Activated naive CD4-positive, alpha-beta T cell treated with anti-CD3 and anti-CD28 coated beads, Interleukin-2, amount 50 U/mL, for 24 hours (primary cell): ENCODE measurements at regions not wholly inside any gene's neighbourhood (a gene's known extent, or its start where the extent isn't known, plus 50 kb on each side); places are given as distances from the start of the nearest gene placed in this dataset.
"Not testable (repeated sequence)": the region's sequence is repeated elsewhere in the genome, so short reads cannot be mapped to it uniquely, and the experiment has no call there.

ENCODE experiments used
- H3K27ac Mint-ChIP-seq: one replicate; pipeline ENCODE4 v1.8.0; 2021; ENCODE audit warnings: mild to moderate bottlenecking, mixed read lengths
- H3K27me3 Mint-ChIP-seq: one replicate; pipeline ENCODE4 v1.8.0; 2021; ENCODE audit warnings: mixed read lengths
- H3K36me3 Mint-ChIP-seq: one replicate; pipeline ENCODE4 v1.8.0; 2021; ENCODE audit warnings: mixed read lengths
- H3K4me1 Mint-ChIP-seq: one replicate; pipeline ENCODE4 v1.8.0; 2021; ENCODE audit warnings: mixed read lengths
- H3K4me3 Mint-ChIP-seq: one replicate; pipeline ENCODE4 v1.8.0; 2021; ENCODE audit warnings: mild to moderate bottlenecking, mixed read lengths
- H3K9me3 Mint-ChIP-seq: one replicate; pipeline ENCODE4 v1.8.0; 2021; ENCODE audit warnings: mixed read lengths

GRCh38 chr7:13025043-13025442 is 337.6 kb downstream of the ARL4A start:
- H3K27me3 Mint-ChIP-seq, H3K27ac Mint-ChIP-seq, H3K9me3 Mint-ChIP-seq, H3K36me3 Mint-ChIP-seq, H3K4me1 Mint-ChIP-seq, H3K4me3 Mint-ChIP-seq: not testable (repeated sequence)

- H3K4me1 Mint-ChIP-seq, result no peaks in the 10 kb centered on the region
- no peaks in the 10 kb centered on the region for H3K27me3 Mint-ChIP-seq
- no peak overlapping the region for H3K4me3 Mint-ChIP-seq
- H3K36me3 Mint-ChIP-seq, result no peaks in the 10 kb centered on the region
- H3K9me3 Mint-ChIP-seq, result no peaks in the 10 kb centered on the region
- no peak overlapping the region for H3K27ac Mint-ChIP-seq
Observed at GRCh38 chr7:13027321-13027720, 339.9 kb downstream of the ARL4A start.

- Mint-ChIP-seq H3K4me1 (no peaks in the 10 kb centered on the region), H3K9me3 (no peaks in the 10 kb centered on the region), H3K4me3 (no peak overlapping the region), H3K36me3 (no peaks in the 10 kb centered on the region), H3K27me3 (no peaks in the 10 kb centered on the region), H3K27ac (no peak overlapping the region)
Observed at GRCh38 chr7:13028036-13028824, 340.8 kb downstream of the ARL4A start.

GRCh38 chr7:13028825-13029099 is 341.3 kb downstream of the ARL4A start:
- Mint-ChIP-seq H3K27ac (no peak overlapping the region), H3K27me3 (peaks cover 1% of the 10 kb centered on the region), H3K4me1 (no peaks in the 10 kb centered on the region)

GRCh38 chr7:13031468-13031867 is 344.0 kb downstream of the ARL4A start:
- Mint-ChIP-seq H3K4me3 (no peak overlapping the region), H3K27ac (no peak overlapping the region), H3K4me1 (no peaks in the 10 kb centered on the region), H3K9me3 (peaks cover 5% of the 10 kb centered on the region), H3K27me3 (peaks cover 3% of the 10 kb centered on the region), H3K36me3 (no peaks in the 10 kb centered on the region)

More at GRCh38 chr7:13028825-13029099, 341.3 kb downstream of the ARL4A start:
- Mint-ChIP-seq H3K9me3 (no peaks in the 10 kb centered on the region), H3K4me3 (no peak overlapping the region), H3K36me3 (no peaks in the 10 kb centered on the region)

GRCh38 chr7:13032084-13032483 is 344.7 kb downstream of the ARL4A start:
- Mint-ChIP-seq H3K27ac (no peak overlapping the region), H3K27me3 (peaks cover 4% of the 10 kb centered on the region), H3K4me3 (no peak overlapping the region), H3K4me1 (no peaks in the 10 kb centered on the region), H3K9me3 (peaks cover 5% of the 10 kb centered on the region), H3K36me3 (no peaks in the 10 kb centered on the region)

GRCh38 chr7:13032576-13032975 is 345.1 kb downstream of the ARL4A start:
- Mint-ChIP-seq H3K4me3 (no peak overlapping the region), H3K27me3 (peaks cover 8% of the 10 kb centered on the region), H3K27ac (no peak overlapping the region), H3K36me3 (no peaks in the 10 kb centered on the region), H3K9me3 (peaks cover 5% of the 10 kb centered on the region), H3K4me1 (no peaks in the 10 kb centered on the region)

- Mint-ChIP-seq H3K4me3 (no peak overlapping the region), H3K4me1 (no peaks in the 10 kb centered on the region), H3K27me3 (peaks cover 8% of the 10 kb centered on the region), H3K36me3 (no peaks in the 10 kb centered on the region), H3K27ac (no peak overlapping the region), H3K9me3 (peaks cover 5% of the 10 kb centered on the region)
Observed at GRCh38 chr7:13034693-13035092, 347.3 kb downstream of the ARL4A start.

GRCh38 chr7:13035233-13035632 is 347.8 kb downstream of the ARL4A start:
- Mint-ChIP-seq H3K4me1 (no peaks in the 10 kb centered on the region), H3K27ac (no peak overlapping the region), H3K4me3 (no peak overlapping the region), H3K27me3 (peaks cover 8% of the 10 kb centered on the region), H3K36me3 (no peaks in the 10 kb centered on the region), H3K9me3 (peaks cover 5% of the 10 kb centered on the region)

- no peaks in the 10 kb centered on the region for H3K4me1 Mint-ChIP-seq
- no peak overlapping the region for H3K27ac Mint-ChIP-seq
- no peaks in the 10 kb centered on the region for H3K36me3 Mint-ChIP-seq
- H3K27me3 Mint-ChIP-seq, result peaks cover 8% of the 10 kb centered on the region
- peaks cover 5% of the 10 kb centered on the region for H3K9me3 Mint-ChIP-seq
- no peak overlapping the region for H3K4me3 Mint-ChIP-seq
Observed at GRCh38 chr7:13036256-13036780, 348.9 kb downstream of the ARL4A start.

- H3K4me1 Mint-ChIP-seq, result no peaks in the 10 kb centered on the region
- H3K27ac Mint-ChIP-seq, result no peak overlapping the region
- no peak overlapping the region for H3K4me3 Mint-ChIP-seq
- no peaks in the 10 kb centered on the region for H3K36me3 Mint-ChIP-seq
- peaks cover 5% of the 10 kb centered on the region for H3K9me3 Mint-ChIP-seq
- H3K27me3 Mint-ChIP-seq, result peaks cover 8% of the 10 kb centered on the region
Observed at GRCh38 chr7:13037216-13037615, 349.8 kb downstream of the ARL4A start.

- H3K9me3 Mint-ChIP-seq, result no peaks in the 10 kb centered on the region
- no peaks in the 10 kb centered on the region for H3K4me1 Mint-ChIP-seq
- no peak overlapping the region for H3K27ac Mint-ChIP-seq
- H3K4me3 Mint-ChIP-seq, result no peak overlapping the region
- H3K36me3 Mint-ChIP-seq, result no peaks in the 10 kb centered on the region
- H3K27me3 Mint-ChIP-seq, result peaks cover 10% of the 10 kb centered on the region
Observed at GRCh38 chr7:13041368-13041988, 354.0 kb downstream of the ARL4A start.

GRCh38 chr7:13042605-13043236 is 355.3 kb downstream of the ARL4A start:
- H3K4me1 Mint-ChIP-seq, result no peaks in the 10 kb centered on the region
- H3K27me3 Mint-ChIP-seq, result peaks cover 6% of the 10 kb centered on the region
- H3K9me3 Mint-ChIP-seq, result no peaks in the 10 kb centered on the region
- H3K36me3 Mint-ChIP-seq, result no peaks in the 10 kb centered on the region
- H3K27ac Mint-ChIP-seq, result no peak overlapping the region
- H3K4me3 Mint-ChIP-seq, result no peak overlapping the region

- no peaks in the 10 kb centered on the region for H3K4me1 Mint-ChIP-seq
- H3K27me3 Mint-ChIP-seq, result peaks cover 6% of the 10 kb centered on the region
- H3K36me3 Mint-ChIP-seq, result no peaks in the 10 kb centered on the region
- no peak overlapping the region for H3K27ac Mint-ChIP-seq
- no peaks in the 10 kb centered on the region for H3K9me3 Mint-ChIP-seq
- no peak overlapping the region for H3K4me3 Mint-ChIP-seq
Observed at GRCh38 chr7:13044309-13044708, 356.9 kb downstream of the ARL4A start.

- Mint-ChIP-seq H3K27me3 (peaks cover 7% of the 10 kb centered on the region), H3K27ac (no peak overlapping the region), H3K4me1 (no peaks in the 10 kb centered on the region), H3K36me3 (no peaks in the 10 kb centered on the region), H3K9me3 (no peaks in the 10 kb centered on the region), H3K4me3 (no peak overlapping the region)
Observed at GRCh38 chr7:13047061-13047460, 359.6 kb downstream of the ARL4A start.

- H3K36me3 Mint-ChIP-seq, result no peaks in the 10 kb centered on the region
- no peak overlapping the region for H3K27ac Mint-ChIP-seq
- H3K4me1 Mint-ChIP-seq, result no peaks in the 10 kb centered on the region
- no peaks in the 10 kb centered on the region for H3K9me3 Mint-ChIP-seq
- no peak overlapping the region for H3K4me3 Mint-ChIP-seq
- peaks cover 6% of the 10 kb centered on the region for H3K27me3 Mint-ChIP-seq
Observed at GRCh38 chr7:13049946-13050345, 362.5 kb downstream of the ARL4A start.
